GM21619 (cell line): ENCODE measurements at regions not wholly inside any gene's neighbourhood (a gene's known extent, or its start where the extent isn't known, plus 50 kb on each side); places are given as distances from the start of the nearest gene placed in this dataset.

ENCODE experiments used
- ATAC-seq: cut with Tn5 transposase; IDR thresholded peaks from one replicate; pipeline ENCODE4 v1.9.1; 2021; ENCODE audit not compliant: unreplicated experiment

DNA sequence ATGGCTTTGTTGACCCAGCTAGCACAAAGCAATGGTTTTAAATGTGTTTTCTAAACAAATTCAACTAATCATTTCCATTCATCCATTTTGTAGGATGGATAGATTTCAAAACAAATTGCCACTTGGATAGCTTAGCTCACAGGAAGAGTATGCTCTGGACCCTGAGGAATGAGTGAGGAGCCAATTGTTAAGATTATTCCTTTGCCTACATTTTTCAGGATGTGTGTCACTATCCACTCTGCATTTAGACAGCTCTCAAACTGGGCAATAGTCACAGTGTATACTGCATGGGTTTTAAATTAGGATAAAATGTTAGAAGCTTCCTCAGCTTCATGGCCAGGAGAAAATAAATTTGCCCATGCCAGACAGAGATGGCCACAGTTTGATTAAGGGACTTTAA, 605.6 kb upstream of the TEX47 start:
- ATAC-seq = no peak

DNA sequence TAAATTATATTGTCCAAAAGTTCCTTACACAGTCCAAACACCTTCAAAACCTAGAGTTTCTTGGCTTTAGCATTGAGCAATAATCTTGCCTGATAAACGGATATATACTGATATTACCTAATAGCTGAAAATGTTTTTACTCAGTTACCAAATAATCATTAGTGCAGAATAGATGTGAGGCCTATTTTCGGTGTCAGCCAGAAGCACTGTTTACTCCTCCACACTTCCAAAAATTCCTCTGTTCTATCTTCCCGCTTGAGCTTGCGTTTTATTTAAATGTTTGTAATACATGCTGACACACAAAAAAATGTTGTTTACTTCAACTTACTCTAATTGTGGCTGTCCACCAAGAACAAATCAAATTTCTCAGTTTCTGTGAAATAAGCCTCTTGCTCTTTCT, 606.2 kb upstream of the TEX47 start:
- no peak for ATAC-seq

GRCh38 chr7:89451911-89452310, 656.4 kb upstream of the TEX47 start:
- ATAC-seq = no peak

- ATAC-seq = no peak
Observed at GRCh38 chr7:89456556-89456955, 661.0 kb upstream of the TEX47 start.

DNA sequence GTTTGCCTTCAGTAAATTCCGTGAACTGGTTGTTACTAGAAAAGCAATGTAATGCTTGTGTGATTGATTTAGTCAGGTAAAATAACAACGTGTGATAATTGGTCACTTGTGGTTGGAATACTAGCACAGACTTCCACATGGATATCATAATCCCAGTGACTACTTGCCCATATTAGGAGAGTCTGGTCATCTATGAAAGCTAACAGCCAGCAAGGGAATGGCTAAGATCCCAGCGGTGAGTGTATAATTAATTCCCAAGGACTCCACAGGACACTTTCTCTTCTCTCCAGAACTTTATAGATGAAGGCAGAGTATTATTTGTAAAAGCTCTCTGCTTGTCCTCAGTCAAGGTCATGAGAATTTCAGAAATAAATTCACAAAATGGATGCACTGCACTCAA, 662.6 kb upstream of the TEX47 start:
- no peak for ATAC-seq

- no peak for ATAC-seq
Observed at GRCh38 chr7:89474456-89474855, 678.9 kb upstream of the TEX47 start.

GRCh38 chr7:89477991-89478390, 676.3 kb upstream of the STEAP1 start:
- ATAC-seq = no peak

DNA sequence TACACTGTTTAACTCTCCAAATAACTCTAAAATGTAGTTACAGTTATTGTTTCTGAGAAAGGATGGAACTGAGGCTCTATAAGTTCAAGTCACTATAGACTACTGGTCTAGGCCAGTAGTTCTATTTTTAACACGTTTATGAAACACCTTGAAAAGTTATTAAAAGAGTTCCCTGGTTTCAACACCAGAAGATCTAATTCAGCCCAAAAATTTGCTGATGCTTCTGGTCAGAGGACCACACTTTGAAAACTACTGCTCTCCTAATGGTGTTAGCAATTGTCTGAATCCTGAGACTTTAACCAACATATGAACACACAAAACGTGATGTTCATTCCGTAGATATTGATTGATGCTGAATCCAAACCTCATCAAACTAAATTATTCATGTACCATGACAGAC, 658.6 kb upstream of the STEAP1 start:
- ATAC-seq = no peak

- ATAC-seq = no peak
Observed at GRCh38 chr7:89500084-89500483, 654.2 kb upstream of the STEAP1 start.

- ATAC-seq = no peak
Observed at GRCh38 chr7:89503281-89503680, 651.0 kb upstream of the STEAP1 start.

DNA sequence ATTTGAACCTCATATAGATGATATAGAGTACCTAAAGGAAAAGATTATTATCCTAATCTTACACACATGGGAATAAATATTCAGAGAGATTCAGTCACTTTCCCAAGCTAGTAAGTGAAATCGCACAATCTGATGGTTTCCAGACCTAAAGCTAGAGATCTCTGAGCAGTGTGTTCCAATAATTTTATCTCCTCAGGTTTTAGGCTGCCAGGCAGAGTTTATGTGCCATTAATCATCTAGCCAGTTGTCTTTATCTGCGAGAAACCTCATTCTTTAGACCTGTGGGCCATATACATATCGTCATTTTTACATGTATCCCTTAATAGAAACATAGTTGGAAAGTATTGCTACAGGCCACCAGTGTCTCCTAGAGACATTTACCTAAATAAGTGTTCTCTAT, 647.2 kb upstream of the STEAP1 start:
- no peak for ATAC-seq

DNA sequence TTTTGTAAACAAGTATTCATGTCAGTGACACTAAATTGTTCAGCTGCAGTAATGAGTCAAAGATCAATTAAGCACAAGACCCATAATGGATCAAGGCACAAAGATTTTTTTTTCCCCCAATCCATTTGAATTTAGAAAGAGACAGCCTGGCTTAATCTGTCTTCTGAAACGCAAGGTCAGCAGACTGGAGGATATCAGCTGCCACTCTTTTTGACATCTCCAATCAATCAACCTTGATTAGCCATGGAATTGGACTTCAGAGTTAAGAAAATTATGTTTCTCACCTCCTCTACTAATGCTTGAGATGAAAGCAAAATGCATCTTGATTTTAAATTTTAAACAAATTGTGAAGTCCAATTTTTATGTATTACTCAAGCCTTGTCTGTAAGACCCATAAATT, 642.4 kb upstream of the STEAP1 start:
- ATAC-seq = no peak

- no peak for ATAC-seq
Observed at GRCh38 chr7:89514970-89515369, 639.3 kb upstream of the STEAP1 start.

DNA sequence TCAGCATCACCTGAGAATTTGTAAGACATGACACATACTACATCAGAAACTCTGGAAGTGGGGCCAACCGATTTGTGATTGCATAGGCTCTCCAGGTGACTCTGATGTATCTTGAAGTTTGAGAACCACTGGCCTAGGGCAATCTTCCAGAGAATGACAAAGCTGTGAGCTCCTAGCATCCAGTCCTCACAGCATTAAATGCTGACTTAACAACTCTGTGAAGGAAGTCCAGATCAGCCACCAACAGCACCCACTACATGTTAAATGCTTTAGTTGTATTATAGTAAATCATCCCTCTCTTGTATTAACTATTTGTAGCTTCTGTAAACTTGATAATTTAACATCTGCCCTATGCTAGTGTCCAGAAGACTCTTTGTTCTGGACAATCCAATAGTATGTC, 636.5 kb upstream of the STEAP1 start:
- no peak for ATAC-seq

GRCh38 chr7:89549768-89550167, 604.5 kb upstream of the STEAP1 start:
- no peak for ATAC-seq

GRCh38 chr7:89554209-89554608, 600.1 kb upstream of the STEAP1 start:
- ATAC-seq = no peak

GRCh38 chr7:89559596-89559995, 594.7 kb upstream of the STEAP1 start:
- no peak for ATAC-seq

DNA sequence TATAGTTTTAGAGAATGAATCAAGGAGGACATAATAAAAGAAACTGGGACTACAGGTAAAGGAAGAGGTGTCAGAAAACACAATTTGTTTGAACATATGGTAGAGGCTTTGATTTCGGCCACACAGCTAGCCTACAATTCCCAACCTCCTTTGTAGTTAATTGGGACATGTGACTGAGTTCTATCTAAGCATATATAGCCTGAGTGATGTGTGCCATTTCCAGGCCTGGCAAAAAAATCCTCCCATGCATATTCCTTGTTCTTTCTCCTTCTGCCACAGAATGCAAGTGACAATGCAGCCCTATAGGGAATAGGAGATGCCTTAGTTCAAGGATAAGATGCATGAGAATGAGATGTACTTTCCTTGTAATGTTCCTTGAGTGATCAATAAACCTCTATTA, 590.7 kb upstream of the STEAP1 start:
- ATAC-seq = no peak

- no peak for ATAC-seq
Observed at GRCh38 chr7:89584896-89585295, 569.4 kb upstream of the STEAP1 start.

DNA sequence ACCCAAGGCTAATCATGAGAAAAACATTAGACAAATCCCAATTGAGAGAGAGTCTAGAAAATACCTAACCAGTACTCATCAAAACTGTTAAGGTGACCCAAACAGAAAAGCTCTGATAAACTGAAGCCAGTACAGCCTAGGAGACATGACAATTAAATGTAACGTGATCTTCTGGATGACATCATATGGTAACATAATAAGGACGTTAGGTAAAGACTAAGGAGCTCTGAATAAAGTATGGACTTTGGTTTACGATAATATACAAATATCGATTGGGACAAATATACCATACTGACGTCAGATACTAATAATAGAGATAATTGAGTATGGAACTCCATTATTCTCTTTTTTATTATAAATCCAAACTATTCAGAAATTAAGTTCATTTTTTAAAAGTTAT, 561.1 kb upstream of the STEAP1 start:
- no peak for ATAC-seq

DNA sequence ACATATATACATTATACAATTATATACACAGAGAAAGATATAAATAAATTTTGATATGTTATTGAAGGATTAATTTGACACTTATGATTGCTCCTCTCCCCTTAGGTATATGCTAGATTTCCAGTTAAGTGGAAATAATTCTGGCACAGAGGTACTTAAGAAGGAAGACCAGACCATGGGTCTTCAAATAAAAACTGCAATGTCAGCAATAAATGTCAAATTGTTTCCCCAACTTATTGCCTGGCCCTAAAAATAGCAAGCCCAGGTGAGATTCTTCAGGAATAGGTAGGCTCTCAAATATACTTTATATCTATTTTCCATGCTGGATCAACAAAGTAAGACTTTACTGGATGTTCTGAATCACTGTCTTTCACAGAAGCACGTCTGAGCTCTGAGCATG, 551.3 kb upstream of the STEAP1 start:
- no peak for ATAC-seq

DNA sequence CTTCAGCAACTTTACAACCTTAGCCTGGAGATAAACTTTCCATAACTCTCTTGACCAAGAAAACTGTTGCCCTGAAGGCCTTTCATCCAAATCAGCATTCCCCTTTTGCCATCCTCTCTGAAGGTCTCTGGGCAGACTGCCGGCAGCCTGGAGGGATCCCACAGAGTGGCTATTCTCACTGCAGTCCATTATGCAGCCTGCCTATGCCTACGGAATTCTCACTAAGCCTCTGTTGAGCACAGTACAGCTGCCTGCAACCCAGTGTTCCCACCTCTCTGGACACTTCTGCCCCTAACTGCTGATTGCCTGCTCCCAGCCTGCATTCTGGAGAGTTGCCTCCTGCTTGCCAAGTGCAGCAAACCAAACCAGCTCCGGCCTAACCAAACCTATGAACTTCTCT, 548.9 kb upstream of the STEAP1 start:
- ATAC-seq = no peak

GRCh38 chr7:89606511-89606910, 547.8 kb upstream of the STEAP1 start:
- no peak for ATAC-seq

GRCh38 chr7:89607792-89608191, 546.5 kb upstream of the STEAP1 start:
- ATAC-seq = no peak
